MM.1S (cell line): ENCODE measurements at regions not wholly inside any gene's neighbourhood (a gene's known extent, or its start where the extent isn't known, plus 50 kb on each side); places are given as distances from the start of the nearest gene placed in this dataset.

Experiments used
- EZH2 ChIP-seq: fragments of 300-600 bp; sonication (generic); optimal IDR thresholded peaks from 2 replicates; pipeline ENCODE3; 2017; ENCODE audit warnings: low read depth, mild to moderate bottlenecking, antibody characterized with exemption, low read length, mixed read lengths
- EZH2phosphoT487 ChIP-seq: fragments of 300-600 bp; sonication (generic); IDR thresholded peaks from 2 replicates; pipeline ENCODE4 v1.6.1; 2018; ENCODE audit warnings: antibody characterized with exemption, low read length
- TF ChIP-seq, protein P1 (sequence below): fragments of 300-600 bp; sonication (generic); IDR thresholded peaks from 2 replicates; pipeline ENCODE4 v1.5.1; 2016; ENCODE audit warnings: antibody characterized with exemption, low read length, mixed read lengths

DNA sequence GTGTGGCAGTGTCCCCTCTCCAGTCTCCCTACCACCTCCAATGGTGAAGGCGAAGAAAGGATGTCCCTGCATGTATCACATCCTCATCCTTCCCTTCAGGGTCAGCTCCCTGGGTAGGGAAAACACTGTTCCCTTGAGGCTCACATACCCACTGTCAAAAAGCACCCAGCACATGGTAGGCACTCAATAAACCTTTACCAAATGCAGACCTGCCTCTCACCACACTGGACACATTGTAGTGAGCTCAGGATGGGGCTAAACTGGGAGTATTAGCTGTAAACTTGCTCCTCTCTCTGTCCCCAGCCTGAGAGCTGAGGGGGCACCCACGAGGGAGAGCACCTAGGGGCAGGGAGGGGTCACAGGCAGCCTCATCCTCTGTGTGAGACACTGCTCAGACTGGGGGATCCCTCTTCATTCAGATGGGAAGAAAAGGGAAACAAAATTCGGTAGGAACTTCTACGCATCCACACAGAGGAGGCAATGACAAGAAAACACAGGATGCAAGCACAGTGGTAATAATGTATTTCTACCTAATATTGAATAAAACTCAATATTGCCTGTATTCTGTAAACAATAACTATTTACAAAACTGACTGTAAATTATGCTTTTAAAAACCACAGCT lies 101.6 kb upstream of the TOP3B start:
- TF ChIP-seq, protein P1, sequence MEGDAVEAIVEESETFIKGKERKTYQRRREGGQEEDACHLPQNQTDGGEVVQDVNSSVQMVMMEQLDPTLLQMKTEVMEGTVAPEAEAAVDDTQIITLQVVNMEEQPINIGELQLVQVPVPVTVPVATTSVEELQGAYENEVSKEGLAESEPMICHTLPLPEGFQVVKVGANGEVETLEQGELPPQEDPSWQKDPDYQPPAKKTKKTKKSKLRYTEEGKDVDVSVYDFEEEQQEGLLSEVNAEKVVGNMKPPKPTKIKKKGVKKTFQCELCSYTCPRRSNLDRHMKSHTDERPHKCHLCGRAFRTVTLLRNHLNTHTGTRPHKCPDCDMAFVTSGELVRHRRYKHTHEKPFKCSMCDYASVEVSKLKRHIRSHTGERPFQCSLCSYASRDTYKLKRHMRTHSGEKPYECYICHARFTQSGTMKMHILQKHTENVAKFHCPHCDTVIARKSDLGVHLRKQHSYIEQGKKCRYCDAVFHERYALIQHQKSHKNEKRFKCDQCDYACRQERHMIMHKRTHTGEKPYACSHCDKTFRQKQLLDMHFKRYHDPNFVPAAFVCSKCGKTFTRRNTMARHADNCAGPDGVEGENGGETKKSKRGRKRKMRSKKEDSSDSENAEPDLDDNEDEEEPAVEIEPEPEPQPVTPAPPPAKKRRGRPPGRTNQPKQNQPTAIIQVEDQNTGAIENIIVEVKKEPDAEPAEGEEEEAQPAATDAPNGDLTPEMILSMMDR: no peak
- no peak for TF ChIP-seq EZH2phosphoT487
- no peak for TF ChIP-seq EZH2
